GM19397 (cell line): ENCODE measurements at regions not wholly inside any gene's neighbourhood (a gene's known extent, or its start where the extent isn't known, plus 50 kb on each side); places are given as distances from the start of the nearest gene placed in this dataset.
"Not testable (repeated sequence)": the region's sequence is repeated elsewhere in the genome, so short reads cannot be mapped to it uniquely, and the experiment has no call there.

Experiments
- ATAC-seq: cut with Tn5 transposase; IDR thresholded peaks from one replicate; pipeline ENCODE4 v1.9.1; 2021; ENCODE audit warnings: mild to moderate bottlenecking, moderate library complexity; ENCODE audit not compliant: unreplicated experiment

DNA sequence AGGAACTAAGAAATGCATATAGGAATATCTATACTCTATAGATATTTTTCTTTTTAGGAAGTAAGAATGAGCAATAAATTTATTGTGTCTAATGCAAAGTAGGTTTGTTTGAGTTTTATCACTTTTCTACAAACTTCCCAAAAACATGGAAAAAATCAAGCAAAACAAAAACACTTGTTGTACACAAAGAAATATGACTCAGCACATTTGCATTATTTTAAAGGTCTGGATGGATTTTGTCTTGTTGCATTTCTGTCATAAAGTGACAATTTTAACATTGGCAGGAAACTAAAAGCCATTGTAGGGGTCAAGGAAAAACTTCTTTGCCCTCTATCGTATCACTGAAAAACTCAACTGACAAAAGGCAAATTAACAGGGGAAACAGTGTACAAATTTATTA, 267.2 kb downstream of the PYDC2 start:
- no peak for ATAC-seq

DNA sequence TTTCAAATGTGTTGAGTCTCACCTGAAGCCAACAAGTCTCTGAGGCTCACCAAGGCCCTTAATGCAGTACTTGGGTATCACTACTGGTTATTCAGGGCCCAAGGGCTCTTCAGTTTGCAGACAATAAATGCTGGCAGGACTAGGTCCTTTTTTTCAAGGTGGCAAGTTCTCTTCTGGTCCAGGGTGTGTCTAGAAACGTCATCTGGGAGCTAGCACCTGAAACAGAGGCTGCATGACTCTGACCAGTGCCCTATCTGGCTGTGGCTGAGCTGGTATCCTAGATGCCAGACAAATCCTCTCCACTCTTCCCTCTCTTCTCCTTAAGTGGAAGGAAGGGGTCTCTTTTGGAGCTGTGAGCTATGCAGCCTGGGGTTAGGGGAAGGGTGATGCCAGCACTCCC, 276.8 kb downstream of the PYDC2 start:
- no peak for ATAC-seq

DNA sequence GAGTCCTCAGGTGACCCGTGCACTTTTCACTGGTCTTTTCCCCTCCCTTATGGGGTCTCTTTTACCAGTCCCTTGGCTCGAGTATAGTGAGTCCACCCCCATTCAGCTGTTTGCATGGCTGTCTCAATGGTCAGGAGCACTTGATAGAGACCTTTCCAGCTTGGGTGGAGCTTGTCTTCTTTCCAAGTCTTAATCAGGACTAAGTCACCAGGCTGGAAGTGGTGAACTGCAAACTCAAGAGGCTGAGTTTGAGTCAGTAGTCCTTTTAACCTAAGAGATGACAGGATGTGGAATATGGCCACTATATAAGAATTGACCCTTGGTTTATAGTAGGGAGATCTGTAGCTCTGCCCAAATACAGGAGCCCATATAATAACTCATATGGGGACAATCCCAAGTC, 279.7 kb downstream of the PYDC2 start:
- ATAC-seq, result no peak

DNA sequence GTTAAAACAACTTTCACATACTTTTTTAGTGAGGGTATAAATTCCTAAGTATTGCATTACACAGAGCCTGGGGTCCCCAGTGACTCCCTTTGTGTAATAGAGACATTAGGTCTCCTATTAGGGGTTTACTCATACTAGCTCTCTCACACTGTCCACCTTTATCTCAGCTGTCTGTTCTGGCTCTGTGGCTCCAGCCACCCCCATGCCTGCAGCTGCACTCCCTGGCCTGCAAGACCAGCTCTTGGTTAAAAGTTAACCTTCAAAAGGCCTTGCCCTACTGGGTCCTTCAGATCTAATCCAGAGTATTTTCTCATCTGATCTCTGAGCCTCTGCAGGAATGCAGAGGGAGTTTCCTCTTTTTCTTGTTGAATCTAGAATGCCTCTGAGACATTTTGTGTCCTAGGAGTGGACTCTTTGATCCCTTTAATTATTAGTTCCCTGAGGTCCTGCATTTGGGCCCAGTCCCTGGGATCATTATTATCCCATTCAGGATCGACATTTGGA, 280.9 kb downstream of the PYDC2 start:
- not testable (repeated sequence) for ATAC-seq

DNA sequence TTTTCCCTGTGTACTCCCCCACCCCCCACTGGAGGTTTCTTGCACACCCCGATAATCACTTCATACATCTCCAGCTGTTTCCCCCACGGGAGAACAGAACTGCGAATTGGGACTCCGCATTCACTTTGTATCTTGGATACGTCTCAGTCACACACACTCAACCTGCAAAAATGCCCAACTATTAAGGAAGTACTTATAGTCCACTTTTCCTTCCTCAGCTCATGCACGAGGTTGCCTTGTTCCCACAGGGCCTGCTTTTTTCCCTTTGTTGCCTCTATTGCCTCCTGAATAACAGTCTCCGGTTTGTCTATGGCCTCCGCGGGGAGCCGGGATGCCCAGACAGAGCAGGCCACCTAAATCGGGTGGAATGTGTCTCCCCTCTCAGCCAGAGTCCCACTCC, 282.3 kb downstream of the PYDC2 start:
- no peak for ATAC-seq

DNA sequence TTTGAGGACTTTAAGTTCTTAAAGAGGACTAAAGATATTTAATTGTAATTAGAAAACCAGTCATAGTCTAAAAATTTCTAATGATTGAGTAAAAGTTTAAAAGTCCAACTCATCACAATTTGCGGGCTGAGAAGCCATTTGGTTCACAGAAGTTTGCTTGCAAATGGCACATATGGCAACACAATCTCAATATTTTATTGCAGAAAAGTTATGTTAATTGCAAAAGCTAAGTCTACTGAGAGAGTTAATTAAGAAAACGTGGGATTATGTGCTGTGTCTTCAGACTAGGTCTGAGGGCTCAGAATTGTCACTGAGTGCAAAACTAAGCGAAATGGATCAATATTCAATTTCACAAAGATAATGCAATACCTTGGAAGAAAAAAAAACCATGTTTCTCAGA, 289.7 kb downstream of the PYDC2 start:
- no peak for ATAC-seq

DNA sequence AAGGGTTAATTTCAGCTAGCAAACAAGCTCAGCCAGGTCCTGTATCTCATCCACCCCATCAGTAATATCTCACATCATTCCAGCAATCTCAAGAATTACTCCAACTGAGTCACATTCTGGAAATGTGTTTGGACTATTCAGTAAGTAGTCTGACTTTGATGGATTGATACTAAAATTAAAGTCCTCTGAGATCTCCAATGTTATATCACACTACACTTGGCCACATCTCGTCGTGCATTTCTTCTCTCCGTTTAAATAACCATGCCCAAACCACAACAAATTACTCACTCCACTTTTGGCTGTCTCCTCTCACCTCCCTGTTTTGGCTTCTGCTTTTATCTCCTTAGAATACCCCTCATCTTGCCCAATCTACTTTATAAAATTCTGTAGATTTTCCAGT, 292.2 kb downstream of the PYDC2 start:
- ATAC-seq, result no peak

DNA sequence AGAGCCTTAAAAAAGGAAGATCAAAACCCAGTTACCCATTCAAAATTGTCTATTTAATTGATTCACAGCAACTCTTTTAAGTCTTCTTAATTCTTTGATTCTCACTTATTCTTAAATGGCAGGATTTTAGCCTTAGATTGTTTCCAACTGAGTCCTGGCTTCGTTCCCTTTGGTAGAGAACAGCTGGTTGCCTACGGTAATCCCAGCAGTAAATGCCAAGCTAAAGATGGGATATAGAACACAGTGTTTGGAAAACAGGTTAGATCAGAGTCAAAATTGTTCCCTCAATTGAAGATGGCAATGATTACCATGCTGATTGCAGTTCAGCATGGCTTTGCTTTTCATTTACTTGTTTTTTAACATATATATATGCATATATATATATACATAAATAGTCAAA, 300.9 kb downstream of the PYDC2 start:
- ATAC-seq, result no peak

DNA sequence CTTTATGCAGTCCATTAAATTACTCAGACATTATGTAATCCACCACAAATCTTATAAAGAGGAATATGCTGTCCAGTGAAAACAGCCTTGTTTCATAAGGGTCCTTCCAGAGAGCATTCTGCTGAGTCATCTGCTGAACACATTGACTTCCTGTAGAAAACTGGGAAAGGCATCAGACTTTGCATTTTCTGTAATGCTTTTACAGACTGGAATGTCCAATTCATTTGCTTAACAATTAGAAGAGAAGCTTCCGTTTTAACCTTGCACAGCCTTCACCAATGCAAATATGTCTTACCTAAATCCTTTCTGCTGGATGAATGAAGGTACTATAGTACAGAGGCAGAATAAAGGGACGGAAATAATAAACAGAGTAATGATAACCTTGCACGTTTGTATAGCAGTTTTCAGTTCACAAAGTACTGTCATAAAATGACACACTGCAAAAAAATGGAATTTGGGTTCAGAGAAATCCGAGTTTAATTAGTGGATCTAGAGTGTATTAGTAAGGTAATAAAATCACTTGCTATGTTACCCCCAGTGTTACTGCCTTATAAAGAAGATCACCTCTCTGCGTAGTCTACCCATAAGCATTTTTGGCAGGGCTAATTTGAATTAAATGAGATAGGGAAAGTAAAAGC, 301.5 kb downstream of the PYDC2 start:
- no peak for ATAC-seq

DNA sequence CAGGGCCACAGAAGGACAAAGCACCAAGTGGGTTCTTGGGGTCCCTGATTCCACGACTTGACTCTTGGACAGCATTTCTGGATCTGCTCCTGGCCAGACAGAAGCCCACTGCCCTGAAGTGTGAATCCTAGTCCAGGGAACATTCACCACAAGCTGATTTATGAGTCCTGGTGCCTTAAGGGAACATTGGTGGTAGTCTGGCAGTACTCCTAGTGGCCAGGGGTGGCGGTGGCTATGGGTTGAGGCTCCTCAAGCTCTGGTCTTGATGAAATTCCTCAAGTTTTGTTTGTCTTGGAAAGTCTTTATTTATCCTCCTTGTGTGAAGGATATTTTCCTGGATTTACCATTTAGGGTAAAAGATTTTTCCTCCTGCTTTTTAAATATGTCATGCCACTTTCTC, 307.5 kb downstream of the PYDC2 start:
- no peak for ATAC-seq

DNA sequence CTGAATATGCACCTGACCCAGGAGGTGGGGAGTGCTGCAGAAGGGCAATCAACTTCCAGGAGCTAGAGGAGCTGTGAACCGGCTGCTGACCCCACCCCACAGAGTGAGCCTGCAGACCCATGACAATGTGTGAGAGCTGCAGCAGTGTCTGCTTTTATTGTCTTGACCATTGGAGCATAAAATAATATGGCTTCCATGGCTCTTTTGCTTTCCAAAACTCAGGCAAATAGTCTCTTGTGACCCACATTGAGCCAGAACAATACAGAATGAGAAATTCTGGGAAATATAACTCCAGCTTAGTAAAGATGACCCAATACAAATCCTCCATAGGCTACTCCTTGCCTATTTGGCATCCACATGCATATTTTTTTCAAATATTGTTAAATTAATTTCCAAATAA, 309.6 kb downstream of the PYDC2 start:
- ATAC-seq, result no peak

DNA sequence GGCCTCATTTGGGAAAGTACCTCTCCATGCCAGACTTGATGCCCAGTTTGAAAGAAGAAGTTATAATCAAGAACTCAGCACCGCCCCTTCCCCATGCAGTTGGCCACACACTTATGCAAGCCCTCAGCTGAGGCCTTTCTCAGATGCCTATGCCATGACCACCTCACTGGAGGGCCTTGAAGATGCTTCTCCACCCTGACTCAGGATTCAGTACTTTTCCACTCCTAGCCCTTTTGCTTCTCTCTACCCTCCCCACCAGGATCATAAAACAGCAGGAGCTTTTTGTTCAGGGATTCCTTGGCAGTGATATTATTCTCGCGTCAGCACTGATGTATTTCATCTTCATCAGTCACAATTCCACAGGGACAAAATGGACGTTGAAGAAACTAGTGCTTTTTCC, 313.5 kb downstream of the PYDC2 start:
- no peak for ATAC-seq

DNA sequence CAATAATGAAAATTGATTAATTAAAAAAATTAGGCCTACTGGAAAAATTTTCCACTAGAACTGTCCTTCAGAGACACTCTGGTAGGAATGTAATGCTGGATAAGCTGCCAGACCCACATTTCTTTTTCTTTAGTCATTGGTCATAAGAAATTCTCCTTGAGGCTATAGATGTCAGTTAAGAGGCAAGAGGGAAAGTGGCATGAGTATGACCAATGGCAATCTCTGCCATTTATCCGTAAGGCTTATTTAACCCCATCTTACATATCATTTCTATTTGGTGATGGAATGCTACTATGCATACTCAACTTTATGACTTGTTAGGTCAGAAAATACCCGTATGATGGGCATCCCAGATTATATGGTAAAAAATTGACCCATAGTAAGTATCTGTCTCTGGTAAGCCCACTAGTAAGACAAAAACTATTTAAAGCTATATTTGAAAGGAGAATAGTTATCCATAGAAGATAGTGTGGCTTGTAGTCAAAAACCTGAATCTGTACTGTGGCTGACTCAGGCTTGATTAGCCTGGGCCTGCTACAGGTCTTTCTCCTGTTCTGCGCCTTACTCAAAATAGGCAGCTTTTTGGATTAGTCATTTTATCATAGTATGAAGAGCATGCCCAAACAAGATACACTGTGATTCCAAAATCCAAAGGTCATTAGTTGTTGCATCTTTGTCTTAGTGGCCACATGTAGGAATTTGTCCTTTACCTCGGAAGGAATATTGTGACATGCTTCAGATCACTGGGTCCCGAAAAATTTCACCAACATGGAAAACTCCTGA, 314.7 kb downstream of the PYDC2 start:
- ATAC-seq, result no peak

DNA sequence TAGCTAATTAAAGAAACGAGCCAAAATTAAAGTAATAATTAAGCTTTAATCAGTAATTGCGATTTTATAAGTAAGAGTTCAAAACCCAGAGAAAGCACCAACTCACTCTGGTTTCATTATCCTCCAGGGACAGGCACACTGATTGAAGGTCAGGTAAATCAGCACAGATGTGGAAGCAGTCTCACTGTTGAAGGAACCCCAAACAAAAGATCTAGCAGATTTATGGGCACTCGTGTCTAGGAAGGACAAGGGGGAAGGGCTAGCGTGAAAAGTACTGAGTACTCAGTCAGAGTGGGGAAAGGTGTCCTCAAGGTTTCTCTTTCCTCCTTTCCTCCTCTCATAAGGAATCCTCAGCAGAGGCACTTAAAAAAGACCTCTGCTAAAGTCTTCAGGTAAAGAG, 320.1 kb downstream of the PYDC2 start:
- ATAC-seq, result no peak

DNA sequence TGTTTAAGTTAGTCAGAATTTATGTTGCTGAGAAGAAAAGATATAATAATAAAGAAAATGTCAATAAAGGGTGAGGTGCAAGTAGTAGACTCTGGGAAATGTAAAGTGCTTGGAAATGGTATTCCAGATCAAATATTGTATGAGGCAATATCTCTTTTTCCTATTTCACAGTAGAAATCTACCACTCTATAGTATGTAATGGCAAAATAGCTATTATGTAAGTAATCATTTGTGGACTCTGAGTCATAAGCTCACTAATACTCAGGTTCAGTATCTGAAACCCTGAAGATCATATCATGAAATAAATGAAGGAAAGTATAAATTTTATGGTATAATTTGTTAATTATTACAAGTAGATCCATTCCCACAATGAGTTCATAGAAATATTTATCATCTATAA, 322.1 kb downstream of the PYDC2 start:
- no peak for ATAC-seq

DNA sequence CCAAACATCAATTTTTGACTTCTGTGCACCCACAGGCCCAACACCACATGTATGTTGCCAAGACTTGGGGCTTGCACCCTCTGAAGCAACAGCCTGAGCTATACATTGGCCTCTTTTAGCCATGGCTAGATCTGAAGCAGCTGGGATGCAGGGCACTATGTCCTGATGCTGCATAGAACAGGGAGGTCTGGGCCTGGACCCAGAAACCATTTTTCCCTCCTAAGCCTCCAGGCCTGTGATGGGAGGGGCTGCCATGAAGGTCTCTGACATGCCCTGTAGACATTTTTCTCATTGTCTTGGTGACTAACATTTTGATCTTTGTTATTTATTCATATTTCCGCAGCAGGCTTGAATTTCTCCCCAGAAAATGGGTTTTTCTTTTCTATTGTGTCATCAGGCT, 330.0 kb downstream of the PYDC2 start:
- ATAC-seq, result no peak

DNA sequence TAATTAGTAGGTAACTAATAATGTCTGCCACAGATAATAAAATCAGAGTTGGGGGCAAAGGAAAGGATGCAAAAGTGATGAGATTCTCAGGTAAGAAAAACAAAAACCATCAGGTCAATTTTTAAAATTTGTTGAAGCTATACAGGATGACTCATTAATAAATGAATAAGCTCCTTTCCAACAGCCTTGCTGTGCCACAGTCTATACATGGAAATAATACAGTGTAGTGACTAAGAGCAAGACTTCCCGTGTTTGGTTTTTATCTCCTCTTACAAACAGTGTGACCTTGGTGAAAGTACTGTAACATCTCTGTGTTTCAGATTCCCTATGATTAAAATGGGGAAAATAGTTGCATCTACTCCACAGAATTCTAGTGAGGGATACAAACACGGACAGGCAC, 331.6 kb downstream of the PYDC2 start:
- no peak for ATAC-seq

DNA sequence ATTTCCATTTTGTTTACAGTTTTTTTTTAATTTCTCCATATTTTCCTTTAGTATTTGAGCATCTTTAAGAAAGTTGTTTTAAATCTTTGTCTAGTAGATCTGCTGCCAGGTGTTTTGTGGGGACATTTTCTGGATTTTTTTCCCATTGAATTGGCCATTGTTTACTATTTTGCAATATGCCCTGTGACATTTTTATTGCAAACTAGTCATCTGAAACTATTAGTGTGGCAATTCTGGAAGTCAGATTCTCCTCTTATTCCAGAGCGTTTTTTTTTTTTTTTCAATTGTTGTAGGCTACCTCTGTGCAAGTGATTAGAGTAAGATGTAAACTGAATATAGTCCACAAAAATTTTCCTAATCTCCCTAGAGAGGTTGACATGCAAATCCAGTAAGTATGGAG, 334.2 kb downstream of the PYDC2 start:
- ATAC-seq, result no peak

DNA sequence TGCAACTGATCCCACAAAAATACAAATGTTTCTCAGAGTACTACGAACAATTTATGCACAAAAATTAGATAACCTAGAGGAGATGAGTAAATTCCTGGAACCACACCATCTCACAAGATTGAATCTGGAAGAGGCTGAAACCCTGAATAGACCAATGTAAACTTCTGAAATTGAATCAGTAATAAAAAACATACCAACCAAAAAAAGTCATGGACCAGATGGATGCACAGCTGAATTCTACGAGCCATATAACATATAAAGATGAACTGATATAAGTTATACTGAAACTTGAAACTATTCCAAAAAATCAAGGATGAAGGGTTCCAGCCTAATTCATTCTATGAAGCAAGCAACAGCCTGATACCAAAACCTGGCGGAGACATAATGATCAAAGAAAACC, 336.3 kb downstream of the PYDC2 start:
- no peak for ATAC-seq

DNA sequence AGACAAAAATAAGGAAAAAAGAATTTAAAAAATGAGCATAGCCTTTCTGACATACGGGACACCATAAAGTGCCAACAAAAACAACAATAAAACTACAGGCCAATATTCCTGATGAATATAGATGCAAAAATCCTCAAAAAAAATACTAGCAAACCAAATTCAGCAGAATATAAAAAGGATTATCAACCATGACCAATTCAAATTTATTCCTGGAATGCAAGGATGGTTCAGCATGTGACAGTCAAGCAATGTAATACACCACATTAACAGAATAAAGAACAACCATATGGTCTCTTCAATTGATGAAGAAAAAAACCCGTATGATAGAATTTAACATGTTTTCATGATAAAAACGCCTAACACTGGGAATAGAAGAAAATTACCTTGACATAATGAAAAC, 341.7 kb downstream of the PYDC2 start:
- ATAC-seq, result no peak

DNA sequence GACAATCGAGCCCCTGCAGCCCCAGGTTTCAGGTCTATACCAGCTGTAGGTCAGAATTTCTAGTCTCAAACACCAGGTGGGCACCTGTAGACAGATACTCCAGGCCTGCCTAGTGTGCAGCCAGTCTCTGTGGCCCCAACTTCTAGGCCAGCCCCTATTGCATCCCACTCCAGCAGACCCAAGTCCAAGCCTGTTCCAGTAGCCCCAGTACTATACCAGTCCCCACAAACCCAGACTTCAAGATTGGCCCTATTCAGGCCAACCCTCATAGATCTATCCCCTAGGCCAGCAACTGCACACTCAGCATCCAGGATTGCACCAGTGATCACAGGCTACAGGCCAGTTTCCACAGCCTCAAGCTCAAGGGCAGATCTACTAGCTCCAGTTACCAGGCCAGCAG, 344.0 kb downstream of the PYDC2 start:
- no peak for ATAC-seq

DNA sequence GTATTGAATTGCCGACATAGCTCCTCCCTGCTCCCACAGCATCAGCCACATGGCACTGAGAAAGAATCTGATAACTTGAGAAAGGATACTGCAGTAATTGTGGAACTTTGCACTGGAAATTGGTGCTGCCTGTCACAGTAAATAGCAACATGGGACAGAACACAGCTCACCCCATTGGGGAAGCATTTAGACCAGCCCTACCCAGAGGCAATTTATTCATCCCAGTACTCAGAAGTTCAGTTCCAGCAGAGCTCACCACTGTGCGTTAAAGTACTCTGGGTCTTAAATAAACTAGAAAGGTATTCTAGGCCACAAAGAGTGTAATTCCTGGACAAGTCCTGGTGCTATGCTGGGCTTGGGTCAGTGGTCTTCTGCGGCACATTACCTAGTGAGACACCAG, 347.1 kb downstream of the PYDC2 start:
- no peak for ATAC-seq
